Ovary (tissue), 3 donors: ENCODE measurements at regions not wholly inside any gene's neighbourhood (a gene's known extent, or its start where the extent isn't known, plus 50 kb on each side); places are given as distances from the start of the nearest gene placed in this dataset.
"Not testable (repeated sequence)": the region's sequence is repeated elsewhere in the genome, so short reads cannot be mapped to it uniquely, and the experiment has no call there.

Source experiments
- POLR2A ChIP-seq: fragments of 450-650 bp; IDR thresholded peaks from one replicate; pipeline ENCODE4 v1.6.1; 2017; ENCODE audit warnings: antibody characterized with exemption, mild to moderate bottlenecking, moderate library complexity
- TF ChIP-seq, protein P1 (sequence below), 3 donors: fragments of 450-650 bp in 2 of 3; fragments of 200-600 bp in 1 of 3; IDR thresholded peaks; one replicate each; pipeline versions ENCODE4 v1.5.1 to v1.8.0; 2016 to 2022; ENCODE audit warnings: antibody characterized with exemption in 3 of 3, mild to moderate bottlenecking in 1 of 3
- donor health status: DM: no; HTN: no; CAD: no.

DNA sequence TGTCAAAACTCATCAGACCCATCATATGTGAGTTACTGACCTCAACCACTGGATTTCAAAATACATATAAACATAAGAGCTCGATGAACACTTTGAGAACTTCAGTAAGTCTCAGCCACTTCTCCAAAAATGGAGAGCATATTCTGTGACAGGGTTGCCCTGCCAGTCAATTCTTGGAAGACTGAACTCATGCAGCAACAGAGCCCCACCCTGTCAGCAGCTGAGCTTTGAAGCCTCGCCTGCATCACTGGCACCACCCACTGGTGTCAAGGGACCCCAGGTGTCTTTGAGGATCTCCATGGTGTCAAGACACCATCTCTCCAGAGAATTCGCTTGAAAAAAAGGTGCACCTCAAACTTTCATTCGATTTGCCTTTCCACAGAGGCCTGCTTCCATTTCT lies 420.1 kb downstream of the SPATA31A1 start:
- TF ChIP-seq, protein P1, sequence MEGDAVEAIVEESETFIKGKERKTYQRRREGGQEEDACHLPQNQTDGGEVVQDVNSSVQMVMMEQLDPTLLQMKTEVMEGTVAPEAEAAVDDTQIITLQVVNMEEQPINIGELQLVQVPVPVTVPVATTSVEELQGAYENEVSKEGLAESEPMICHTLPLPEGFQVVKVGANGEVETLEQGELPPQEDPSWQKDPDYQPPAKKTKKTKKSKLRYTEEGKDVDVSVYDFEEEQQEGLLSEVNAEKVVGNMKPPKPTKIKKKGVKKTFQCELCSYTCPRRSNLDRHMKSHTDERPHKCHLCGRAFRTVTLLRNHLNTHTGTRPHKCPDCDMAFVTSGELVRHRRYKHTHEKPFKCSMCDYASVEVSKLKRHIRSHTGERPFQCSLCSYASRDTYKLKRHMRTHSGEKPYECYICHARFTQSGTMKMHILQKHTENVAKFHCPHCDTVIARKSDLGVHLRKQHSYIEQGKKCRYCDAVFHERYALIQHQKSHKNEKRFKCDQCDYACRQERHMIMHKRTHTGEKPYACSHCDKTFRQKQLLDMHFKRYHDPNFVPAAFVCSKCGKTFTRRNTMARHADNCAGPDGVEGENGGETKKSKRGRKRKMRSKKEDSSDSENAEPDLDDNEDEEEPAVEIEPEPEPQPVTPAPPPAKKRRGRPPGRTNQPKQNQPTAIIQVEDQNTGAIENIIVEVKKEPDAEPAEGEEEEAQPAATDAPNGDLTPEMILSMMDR (IDR thresholded peaks at IDR 0.05) = not testable (repeated sequence)
- not testable (repeated sequence) for TF ChIP-seq POLR2A
